SU-DHL-6 (cell line): ENCODE measurements at regions not wholly inside any gene's neighbourhood (a gene's known extent, or its start where the extent isn't known, plus 50 kb on each side); places are given as distances from the start of the nearest gene placed in this dataset.

ENCODE experiments used
- H2AFZ ChIP-seq: fragments of 200-600 bp; sonication (generic); 2 replicates; pipeline ENCODE4 v1.6.1; 2014; ENCODE audit warnings: low read depth, mild to moderate bottlenecking, moderate library complexity, mixed read lengths, antibody characterized with exemption, low read length; ENCODE audit not compliant: severe bottlenecking
- H3F3A ChIP-seq: fragments of 200-600 bp; shearing (Covaris generic); 2 replicates; pipeline ENCODE4 v1.6.0; 2016; ENCODE audit warnings: antibody characterized with exemption, mild to moderate bottlenecking; ENCODE audit not compliant: insufficient read depth
- H3K27ac ChIP-seq: fragments of 200-600 bp; sonication (generic); 2 replicates; pipeline ENCODE4 v1.5.1; 2016; ENCODE audit warnings: low read depth, mild to moderate bottlenecking, low read length, moderate library complexity, mixed read lengths
- H3K27me3 ChIP-seq: fragments of 200-600 bp; sonication (generic), shearing (Covaris generic); 2 replicates; pipeline ENCODE4 v1.6.0; 2014; ENCODE audit warnings: mild to moderate bottlenecking, low read length
- H3K36me3 ChIP-seq: fragments of 200-600 bp; sonication (generic); 2 replicates; pipeline ENCODE4 v1.6.1; 2014; ENCODE audit warnings: mild to moderate bottlenecking, low read length, mixed read lengths
- H3K4me2 ChIP-seq: fragments of 300-600, 200-600 bp; shearing (Covaris generic), sonication (generic); 2 replicates; pipeline ENCODE4 v1.6.0; 2014; ENCODE audit warnings: low read length, low read depth, mild to moderate bottlenecking; ENCODE audit not compliant: poor library complexity, severe bottlenecking
- H3K4me3 ChIP-seq: fragments of 200-600 bp; sonication (generic); 2 replicates; pipeline ENCODE4 v1.5.1; 2014; ENCODE audit warnings: antibody characterized with exemption, low read length, mild to moderate bottlenecking, mixed read lengths; ENCODE audit not compliant: insufficient read depth, poor library complexity, severe bottlenecking
- H3K79me2 ChIP-seq: fragments of 200-600 bp; sonication (generic); 2 replicates; pipeline ENCODE4 v1.6.1; 2014; ENCODE audit warnings: mild to moderate bottlenecking, low read length, moderate library complexity; ENCODE audit not compliant: insufficient read depth
- H3K9ac ChIP-seq: fragments of 200-600 bp; sonication (generic); 2 replicates; pipeline ENCODE4 v1.7.0; 2014; ENCODE audit warnings: mild to moderate bottlenecking, low read length
- H3K9me2 ChIP-seq: fragments of 200-600 bp; sonication (generic); replicated peaks from 2 replicates; pipeline ENCODE4 v1.6.1; 2014; ENCODE audit warnings: low read length; ENCODE audit not compliant: insufficient read depth
- H3K9me3 ChIP-seq: fragments of 200-600 bp; sonication (generic); 2 replicates; pipeline ENCODE4 v1.6.1; 2014; ENCODE audit warnings: low read length, mixed read lengths; ENCODE audit not compliant: insufficient read depth
- H4K20me1 ChIP-seq: fragments of 200-600 bp; sonication (generic); 2 replicates; pipeline ENCODE4 v1.6.1; 2014; ENCODE audit warnings: low read depth, mild to moderate bottlenecking, antibody characterized with exemption, low read length, moderate library complexity, mixed read lengths
- CTCF ChIP-seq: fragments of 200-600 bp; sonication (generic); IDR thresholded peaks from one replicate; pipeline ENCODE4 v1.5.1; 2017; ENCODE audit warnings: antibody characterized with exemption, mild to moderate bottlenecking, low read length, moderate library complexity; ENCODE audit not compliant: insufficient read depth, poor library complexity, severe bottlenecking
- EZH2phosphoT487 ChIP-seq: fragments of 200-600 bp; sonication (generic), shearing (Covaris generic); conservative IDR thresholded peaks from 2 replicates; pipeline ENCODE4 v1.6.1; 2018; ENCODE audit warnings: mild to moderate bottlenecking, antibody characterized with exemption, low read length, moderate library complexity, mixed read lengths

GRCh38 chr3:177463863-177464262 lies 266.6 kb upstream of the TBL1XR1 start:
- Histone ChIP-seq H3K79me2 (no peaks in the 10 kb centered on the region), H2AFZ (no peak overlapping the region), H3F3A (no peaks in the 10 kb centered on the region), H3K9me2 (no peaks in the 10 kb centered on the region), H3K9ac (no peak overlapping the region), H3K36me3 (no peaks in the 10 kb centered on the region), H3K27me3 (no peaks in the 10 kb centered on the region), H3K27ac (no peak overlapping the region), H3K9me3 (no peaks in the 10 kb centered on the region), H3K4me2 (no peak overlapping the region), H4K20me1 (no peaks in the 10 kb centered on the region), H3K4me3 (no peak overlapping the region)
- TF ChIP-seq EZH2phosphoT487 (no peak), CTCF (no peak)

- Histone ChIP-seq H3K79me2 (no peaks in the 10 kb centered on the region), H3K36me3 (no peaks in the 10 kb centered on the region), H3K4me2 (no peak overlapping the region), H4K20me1 (no peaks in the 10 kb centered on the region), H3K4me3 (no peak overlapping the region), H3K9ac (no peak overlapping the region), H3K9me3 (no peaks in the 10 kb centered on the region), H3F3A (no peaks in the 10 kb centered on the region), H3K27me3 (no peaks in the 10 kb centered on the region), H3K27ac (no peak overlapping the region), H2AFZ (no peak overlapping the region), H3K9me2 (no peaks in the 10 kb centered on the region)
- TF ChIP-seq CTCF = no peak
- TF ChIP-seq EZH2phosphoT487 = no peak
Observed at GRCh38 chr3:177464392-177465256, 267.3 kb upstream of the TBL1XR1 start.

- no peaks in the 10 kb centered on the region for H3K9me2 ChIP-seq
- no peak overlapping the region for H3K27ac ChIP-seq
- no peaks in the 10 kb centered on the region for H3K9me3 ChIP-seq
- H3K4me2 ChIP-seq = no peak overlapping the region
- H3K27me3 ChIP-seq = no peaks in the 10 kb centered on the region
- H3K79me2 ChIP-seq = no peaks in the 10 kb centered on the region
- H4K20me1 ChIP-seq = no peaks in the 10 kb centered on the region
- H3F3A ChIP-seq = no peaks in the 10 kb centered on the region
- no peaks in the 10 kb centered on the region for H3K36me3 ChIP-seq
- H3K4me3 ChIP-seq = no peak overlapping the region
- no peak for TF ChIP-seq EZH2phosphoT487
- no peak for TF ChIP-seq CTCF
- H2AFZ ChIP-seq = no peak overlapping the region
- no peak overlapping the region for H3K9ac ChIP-seq
Observed at GRCh38 chr3:177465257-177465642, 268.0 kb upstream of the TBL1XR1 start.
